ENCODE measurements at regions not wholly inside any gene's neighbourhood (a gene's known extent, or its start where the extent isn't known, plus 50 kb on each side); places are given as distances from the start of the nearest gene placed in this dataset.

- TF ChIP-seq CTCF (IDR thresholded peaks at IDR 0.05; ENCODE audit: unreplicated experiment), result no peak
- Mint-ChIP-seq H3K4me3 (ENCODE audit: low read depth, unreplicated experiment) (no peak overlapping the region), H3K27ac (ENCODE audit: unreplicated experiment) (no peak overlapping the region), H3K9me3 (ENCODE audit: low read depth, unreplicated experiment) (no peaks in the 10 kb centered on the region), H3K36me3 (ENCODE audit: insufficient read depth, unreplicated experiment) (no peaks in the 10 kb centered on the region), H3K27me3 (ENCODE audit: unreplicated experiment) (peaks cover 36% of the 10 kb centered on the region), H3K4me1 (ENCODE audit: low read depth, unreplicated experiment) (no peaks in the 10 kb centered on the region)
- CTCF ChIA-PET, result no interaction called here
- no peak for DNase-seq
- intact Hi-C loops (cut with micrococcal nuclease; ENCODE audit: unreplicated experiment), result no loop called here
- no TSS peak for BruUV-seq (replicated peaks)
Observed at GRCh38 chr2:100632037-100632436, 69.2 kb downstream of the PDCL3 start.

GRCh38 chr2:100632759-100633158 lies 70.0 kb downstream of the PDCL3 start:
- no peaks in the 10 kb centered on the region for H3K4me1 Mint-ChIP-seq (ENCODE audit: low read depth, unreplicated experiment)
- intact Hi-C loops (cut with micrococcal nuclease; ENCODE audit: unreplicated experiment), result no loop called here
- H3K36me3 Mint-ChIP-seq (ENCODE audit: insufficient read depth, unreplicated experiment), result no peaks in the 10 kb centered on the region
- H3K4me3 Mint-ChIP-seq (ENCODE audit: low read depth, unreplicated experiment), result no peak overlapping the region
- H3K27me3 Mint-ChIP-seq (ENCODE audit: unreplicated experiment), result peaks cover 36% of the 10 kb centered on the region
- no peak for DNase-seq
- no peaks in the 10 kb centered on the region for H3K9me3 Mint-ChIP-seq (ENCODE audit: low read depth, unreplicated experiment)
- H3K27ac Mint-ChIP-seq (ENCODE audit: unreplicated experiment), result no peak overlapping the region
- no TSS peak for BruUV-seq (replicated peaks)
- CTCF ChIA-PET, result no interaction called here
- no peak for TF ChIP-seq CTCF (IDR thresholded peaks at IDR 0.05; ENCODE audit: unreplicated experiment)

GRCh38 chr2:100639588-100640390 lies 77.0 kb downstream of the PDCL3 start:
- no TSS peak for BruUV-seq (replicated peaks)
- H3K9me3 Mint-ChIP-seq (ENCODE audit: low read depth, unreplicated experiment), result peaks cover 2% of the 10 kb centered on the region
- no peaks in the 10 kb centered on the region for H3K36me3 Mint-ChIP-seq (ENCODE audit: insufficient read depth, unreplicated experiment)
- no peak overlapping the region for H3K27ac Mint-ChIP-seq (ENCODE audit: unreplicated experiment)
- CTCF ChIA-PET, result no interaction called here
- H3K27me3 Mint-ChIP-seq (ENCODE audit: unreplicated experiment), result peaks cover 57% of the 10 kb centered on the region
- no peak overlapping the region for H3K4me3 Mint-ChIP-seq (ENCODE audit: low read depth, unreplicated experiment)
- no peaks in the 10 kb centered on the region for H3K4me1 Mint-ChIP-seq (ENCODE audit: low read depth, unreplicated experiment)
- intact Hi-C loops (cut with micrococcal nuclease; ENCODE audit: unreplicated experiment), result no loop called here
- no peak for DNase-seq
- TF ChIP-seq CTCF (IDR thresholded peaks at IDR 0.05; ENCODE audit: unreplicated experiment), result no peak

- H3K27ac Mint-ChIP-seq (ENCODE audit: unreplicated experiment), result no peak overlapping the region
- H3K9me3 Mint-ChIP-seq (ENCODE audit: low read depth, unreplicated experiment), result peaks cover 2% of the 10 kb centered on the region
- H3K27me3 Mint-ChIP-seq (ENCODE audit: unreplicated experiment), result peaks cover 58% of the 10 kb centered on the region
- H3K36me3 Mint-ChIP-seq (ENCODE audit: insufficient read depth, unreplicated experiment), result no peaks in the 10 kb centered on the region
- CTCF ChIA-PET, result no interaction called here
- no peak for DNase-seq
- TF ChIP-seq CTCF (IDR thresholded peaks at IDR 0.05; ENCODE audit: unreplicated experiment), result no peak
- no peaks in the 10 kb centered on the region for H3K4me1 Mint-ChIP-seq (ENCODE audit: low read depth, unreplicated experiment)
- BruUV-seq (replicated peaks), result no TSS peak
- intact Hi-C loops (cut with micrococcal nuclease; ENCODE audit: unreplicated experiment), result no loop called here
- H3K4me3 Mint-ChIP-seq (ENCODE audit: low read depth, unreplicated experiment), result no peak overlapping the region
Observed at GRCh38 chr2:100640431-100641124, 77.8 kb downstream of the PDCL3 start.
